ENCODE measurements at regions not wholly inside any gene's neighbourhood (a gene's known extent, or its start where the extent isn't known, plus 50 kb on each side); places are given as distances from the start of the nearest gene placed in this dataset.
"Not testable (repeated sequence)": the region's sequence is repeated elsewhere in the genome, so short reads cannot be mapped to it uniquely, and the experiment has no call there.

- ATAC-seq (ENCODE audit: low read depth in 2 of 2), result no peak
- no peak overlapping the region for H3K27ac Mint-ChIP-seq
- no peak for DNase-seq
- no peaks in the 10 kb centered on the region for H3K36me3 Mint-ChIP-seq
- no peaks in the 10 kb centered on the region for H3K4me1 Mint-ChIP-seq
- H3K4me3 Mint-ChIP-seq, result no peak overlapping the region
- H3K9me3 Mint-ChIP-seq, result peaks cover 0 to 20% (median 5%) of the 10 kb centered on the region in 7 donors
- no peaks in the 10 kb centered on the region for H3K27me3 Mint-ChIP-seq
Observed at GRCh38 chrX:122579526-122579925, 604.6 kb upstream of the GRIA3 start.

DNA sequence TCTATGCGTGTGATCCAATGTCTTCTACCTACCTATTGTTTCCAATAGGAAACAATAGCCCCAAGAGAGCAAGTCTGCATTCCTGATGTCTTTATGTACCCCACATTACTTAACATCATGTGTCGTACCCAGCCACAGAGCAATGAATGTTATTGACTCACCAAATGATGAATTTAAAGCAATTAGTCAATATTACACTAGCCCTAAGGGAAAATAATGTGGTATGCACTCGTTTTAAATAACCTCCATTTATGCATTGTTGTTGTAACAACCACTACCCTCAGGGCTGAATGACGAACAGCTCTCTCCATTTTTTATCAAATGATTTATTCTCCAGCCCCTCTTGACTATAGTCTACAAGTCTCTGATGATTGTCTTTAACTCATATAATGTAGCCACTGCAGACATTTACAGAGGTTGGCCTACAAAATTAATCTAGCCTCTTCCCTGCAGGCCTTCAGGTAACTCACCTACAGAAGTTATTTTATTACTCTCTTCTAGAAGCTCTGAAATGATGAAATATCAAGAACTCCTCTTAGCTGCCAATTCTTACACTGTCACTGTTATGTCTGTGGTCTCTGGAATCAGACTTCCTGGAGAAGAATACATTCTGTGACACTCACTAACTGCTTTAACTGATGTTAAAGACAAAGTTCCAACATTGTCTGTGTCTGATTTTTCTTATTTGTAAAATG is 601.7 kb upstream of the GRIA3 start:
- no peak overlapping the region for H3K27ac Mint-ChIP-seq
- no peak overlapping the region for H3K4me3 Mint-ChIP-seq
- H3K27me3 Mint-ChIP-seq, result no peaks in the 10 kb centered on the region
- no peaks in the 10 kb centered on the region for H3K36me3 Mint-ChIP-seq
- no peak for ATAC-seq (ENCODE audit: low read depth in 2 of 2)
- H3K4me1 Mint-ChIP-seq, result no peaks in the 10 kb centered on the region
- peaks cover 0 to 24% (median 2%) of the 10 kb centered on the region in 7 donors for H3K9me3 Mint-ChIP-seq
- DNase-seq, result no peak

DNA sequence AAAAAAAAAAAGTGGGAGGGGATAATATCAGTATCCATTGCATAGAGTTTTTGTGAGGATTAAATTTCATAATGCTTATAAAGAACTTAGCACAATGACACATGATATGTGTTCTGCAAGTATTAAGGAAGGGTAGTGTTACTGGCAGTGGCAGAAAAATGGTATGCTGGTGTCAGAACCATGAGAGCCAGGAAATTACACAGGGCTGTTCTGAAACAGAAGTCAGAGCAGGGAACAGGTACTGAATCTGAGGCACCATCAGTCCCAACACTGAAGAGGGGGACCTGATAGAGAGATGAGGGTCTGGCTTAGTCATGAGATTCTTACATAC is 601.1 kb upstream of the GRIA3 start:
- Mint-ChIP-seq H3K36me3 (no peaks in the 10 kb centered on the region), H3K27ac (no peak overlapping the region), H3K4me1 (no peaks in the 10 kb centered on the region), H3K27me3 (no peaks in the 10 kb centered on the region), H3K9me3 (peaks cover 0 to 24% (median 2%) of the 10 kb centered on the region in 7 donors), H3K4me3 (no peak overlapping the region)
- ATAC-seq (ENCODE audit: low read depth in 2 of 2) (no peak), DNase-seq (no peak)

DNA sequence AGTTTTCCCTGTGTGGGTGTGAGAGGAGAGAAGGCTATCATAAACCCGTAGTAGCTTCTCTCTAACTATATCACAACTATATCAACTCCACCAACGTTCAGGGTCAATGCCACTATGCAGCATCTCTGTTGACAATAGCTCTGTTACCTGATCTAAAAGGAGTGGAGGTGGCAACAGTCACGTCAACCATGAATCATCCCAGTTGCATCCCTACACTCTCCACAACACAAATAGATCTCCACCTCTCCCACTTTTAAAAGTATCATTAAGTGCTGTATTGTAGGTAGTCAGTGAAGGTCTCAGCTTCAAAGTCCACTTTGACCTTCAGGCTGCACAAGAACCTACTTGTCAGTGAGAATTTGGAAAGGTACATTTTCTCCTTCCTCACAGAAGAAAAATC is 600.5 kb upstream of the GRIA3 start:
- ATAC-seq (ENCODE audit: low read depth in 2 of 2) (no peak), DNase-seq (no peak)
- no peak overlapping the region for H3K4me3 Mint-ChIP-seq
- H3K4me1 Mint-ChIP-seq, result no peaks in the 10 kb centered on the region
- no peaks in the 10 kb centered on the region for H3K36me3 Mint-ChIP-seq
- no peaks in the 10 kb centered on the region for H3K27me3 Mint-ChIP-seq
- H3K27ac Mint-ChIP-seq, result no peak overlapping the region
- peaks cover 0 to 24% (median 2%) of the 10 kb centered on the region in 7 donors for H3K9me3 Mint-ChIP-seq

DNA sequence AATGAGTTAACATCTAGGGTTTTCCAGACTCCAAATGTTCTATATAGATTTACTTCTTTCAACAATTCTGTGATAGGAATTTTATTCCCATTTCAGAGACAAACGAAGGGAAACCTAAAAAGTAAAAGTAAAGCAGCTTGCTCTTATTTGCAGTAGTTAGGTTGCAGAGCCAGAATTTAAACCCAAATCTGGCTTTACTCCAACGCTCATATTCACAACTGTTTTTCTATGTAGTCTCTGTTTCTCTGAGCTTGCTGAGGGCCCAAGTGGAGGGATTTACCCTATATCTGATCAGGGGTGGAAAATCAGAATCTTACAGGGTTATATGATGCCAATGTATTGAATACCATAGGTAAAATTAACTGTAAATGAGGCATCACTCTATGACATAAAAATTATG is 599.1 kb upstream of the GRIA3 start:
- ATAC-seq (ENCODE audit: low read depth in 2 of 2) (no peak), DNase-seq (no peak)
- H3K4me1 Mint-ChIP-seq, result no peaks in the 10 kb centered on the region
- H3K27me3 Mint-ChIP-seq, result no peaks in the 10 kb centered on the region
- no peak overlapping the region for H3K27ac Mint-ChIP-seq
- peaks cover 0 to 22% (median 2%) of the 10 kb centered on the region in 7 donors for H3K9me3 Mint-ChIP-seq
- H3K36me3 Mint-ChIP-seq, result no peaks in the 10 kb centered on the region
- no peak overlapping the region for H3K4me3 Mint-ChIP-seq

GRCh38 chrX:122586831-122587230 is 597.2 kb upstream of the GRIA3 start:
- DNase-seq (no peak), ATAC-seq (ENCODE audit: low read depth in 2 of 2) (no peak)
- Mint-ChIP-seq H3K27ac (no peak overlapping the region), H3K4me3 (no peak overlapping the region), H3K4me1 (no peaks in the 10 kb centered on the region), H3K9me3 (peaks cover 0 to 9% (median 2%) of the 10 kb centered on the region in 7 donors), H3K27me3 (no peaks in the 10 kb centered on the region), H3K36me3 (no peaks in the 10 kb centered on the region)

DNA sequence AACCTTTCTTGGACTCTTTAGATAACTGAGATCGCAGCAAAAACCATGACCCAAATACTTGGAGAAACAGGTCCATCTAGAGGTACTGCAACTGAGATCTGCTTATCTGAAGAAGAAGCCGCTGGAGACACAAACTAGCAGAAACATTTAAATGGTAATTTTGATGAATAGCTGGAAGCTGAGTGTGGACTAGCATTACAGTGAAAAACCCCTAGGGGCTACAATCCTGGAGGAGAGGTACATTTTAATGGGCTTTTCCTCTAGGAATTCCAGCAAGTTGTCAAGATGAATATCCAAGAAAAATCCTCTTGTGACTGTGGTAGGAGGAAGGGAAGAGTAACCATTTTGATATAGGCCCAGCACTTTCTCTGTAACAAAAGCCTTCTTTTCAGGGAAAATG is 592.5 kb upstream of the GRIA3 start:
- DNase-seq (no peak), ATAC-seq (ENCODE audit: low read depth in 2 of 2) (no peak)
- no peak overlapping the region for H3K4me3 Mint-ChIP-seq
- H3K4me1 Mint-ChIP-seq, result no peaks in the 10 kb centered on the region
- no peaks in the 10 kb centered on the region for H3K27me3 Mint-ChIP-seq
- peaks cover 0 to 3% (median under 1%) of the 10 kb centered on the region in 7 donors for H3K9me3 Mint-ChIP-seq
- no peaks in the 10 kb centered on the region for H3K36me3 Mint-ChIP-seq
- no peak overlapping the region for H3K27ac Mint-ChIP-seq

- H3K27ac Mint-ChIP-seq, result no peak overlapping the region
- H3K27me3 Mint-ChIP-seq, result no peaks in the 10 kb centered on the region
- DNase-seq (no peak), ATAC-seq (ENCODE audit: low read depth in 2 of 2) (no peak)
- no peaks in the 10 kb centered on the region for H3K4me1 Mint-ChIP-seq
- H3K9me3 Mint-ChIP-seq, result peaks cover 0 to 15% (median 3%) of the 10 kb centered on the region in 7 donors
- H3K4me3 Mint-ChIP-seq, result no peak overlapping the region
- no peaks in the 10 kb centered on the region for H3K36me3 Mint-ChIP-seq
Observed at GRCh38 chrX:122596998-122597397, 587.1 kb upstream of the GRIA3 start.

GRCh38 chrX:122622795-122623194 is 561.3 kb upstream of the GRIA3 start:
- Mint-ChIP-seq H3K27me3 (no peaks in the 10 kb centered on the region), H3K9me3 (peaks cover 0 to 19% (median 4%) of the 10 kb centered on the region in 7 donors), H3K36me3 (no peaks in the 10 kb centered on the region), H3K27ac (no peak overlapping the region), H3K4me3 (no peak overlapping the region), H3K4me1 (no peaks in the 10 kb centered on the region)
- ATAC-seq (ENCODE audit: low read depth in 2 of 2) (no peak), DNase-seq (no peak)

DNA sequence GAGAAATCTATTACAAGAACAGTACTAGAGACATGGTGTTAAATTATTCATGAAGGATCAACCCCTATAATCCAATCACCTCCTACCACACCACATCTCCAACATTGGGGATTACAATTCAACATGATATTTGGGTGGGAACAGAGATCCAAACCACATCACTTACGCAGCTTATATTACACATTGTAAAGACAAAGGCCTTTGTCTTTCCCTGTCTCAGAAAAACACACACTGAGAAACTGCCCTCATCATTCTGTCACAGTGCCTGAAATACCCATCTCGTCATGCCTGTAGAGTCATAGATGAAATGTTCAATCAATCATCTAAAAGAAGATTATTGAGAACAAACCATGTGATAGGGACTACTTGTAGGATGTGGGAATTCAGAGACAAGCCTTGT is 558.8 kb upstream of the GRIA3 start:
- H3K9me3 Mint-ChIP-seq, result peaks cover 0 to 9% (median 4%) of the 10 kb centered on the region in 7 donors
- no peaks in the 10 kb centered on the region for H3K4me1 Mint-ChIP-seq
- ATAC-seq (ENCODE audit: low read depth in 2 of 2) (no peak), DNase-seq (no peak)
- H3K36me3 Mint-ChIP-seq, result no peaks in the 10 kb centered on the region
- no peak overlapping the region for H3K4me3 Mint-ChIP-seq
- no peaks in the 10 kb centered on the region for H3K27me3 Mint-ChIP-seq
- H3K27ac Mint-ChIP-seq, result no peak overlapping the region

DNA sequence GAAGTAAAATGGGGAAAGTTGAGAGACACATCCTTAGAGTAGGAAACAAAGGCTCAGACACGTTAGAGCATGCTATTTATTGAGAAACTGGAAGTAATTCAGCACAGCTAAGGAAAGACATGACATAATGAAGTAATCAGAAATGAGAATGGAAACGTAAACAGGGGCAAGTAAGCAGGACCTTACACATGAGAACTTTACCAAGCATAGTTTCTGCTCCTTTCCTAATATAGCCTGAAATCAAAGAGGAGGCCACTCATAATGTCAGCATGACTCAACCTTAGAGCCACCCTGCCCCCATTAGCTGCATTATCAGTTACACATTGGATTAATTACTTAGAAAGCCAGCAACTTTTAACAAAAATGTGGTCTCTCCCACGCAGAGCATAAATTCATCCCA is 558.3 kb upstream of the GRIA3 start:
- Mint-ChIP-seq H3K27me3 (no peaks in the 10 kb centered on the region), H3K4me3 (no peak overlapping the region), H3K27ac (no peak overlapping the region), H3K9me3 (peaks cover 0 to 5% (median 0%) of the 10 kb centered on the region in 7 donors), H3K36me3 (no peaks in the 10 kb centered on the region), H3K4me1 (no peaks in the 10 kb centered on the region)
- DNase-seq, result no peak
- no peak for ATAC-seq (ENCODE audit: low read depth in 2 of 2)

- peaks cover 0 to 5% (median 0%) of the 10 kb centered on the region in 7 donors for H3K9me3 Mint-ChIP-seq
- ATAC-seq (ENCODE audit: low read depth in 2 of 2), result no peak
- no peaks in the 10 kb centered on the region for H3K27me3 Mint-ChIP-seq
- no peaks in the 10 kb centered on the region for H3K36me3 Mint-ChIP-seq
- no peaks in the 10 kb centered on the region for H3K4me1 Mint-ChIP-seq
- H3K27ac Mint-ChIP-seq, result no peak overlapping the region
- DNase-seq, result no peak
- no peak overlapping the region for H3K4me3 Mint-ChIP-seq
Observed at GRCh38 chrX:122626871-122627270, 557.2 kb upstream of the GRIA3 start.

DNA sequence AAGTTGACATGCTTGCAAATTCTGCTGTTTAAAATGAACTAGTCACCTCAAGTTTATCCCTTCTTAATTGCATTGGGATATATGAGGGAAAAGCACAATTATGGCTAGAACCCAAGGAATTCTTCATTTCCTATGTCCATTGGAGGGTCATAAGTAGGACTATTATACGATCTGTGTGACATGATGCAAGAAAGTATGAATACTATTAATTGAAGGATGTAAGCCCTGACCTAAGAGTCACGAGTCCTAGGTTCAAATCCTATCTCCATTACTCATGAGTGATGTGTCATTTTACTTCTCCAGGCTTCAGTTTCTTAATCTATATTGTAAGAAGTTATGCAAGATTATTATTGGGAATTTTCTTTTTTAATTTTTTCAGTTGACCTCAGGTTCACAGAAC is 542.9 kb upstream of the GRIA3 start:
- no peak overlapping the region for H3K27ac Mint-ChIP-seq
- H3K9me3 Mint-ChIP-seq, result peaks cover 0 to 9% (median 0%) of the 10 kb centered on the region in 7 donors
- ATAC-seq (ENCODE audit: low read depth in 2 of 2) (no peak), DNase-seq (no peak)
- H3K27me3 Mint-ChIP-seq, result no peaks in the 10 kb centered on the region
- H3K4me3 Mint-ChIP-seq, result no peak overlapping the region
- H3K4me1 Mint-ChIP-seq, result no peaks in the 10 kb centered on the region
- no peaks in the 10 kb centered on the region for H3K36me3 Mint-ChIP-seq

- Mint-ChIP-seq H3K4me1 (no peaks in the 10 kb centered on the region), H3K27ac (no peak overlapping the region), H3K4me3 (no peak overlapping the region), H3K9me3 (peaks cover 0 to 9% (median 0%) of the 10 kb centered on the region in 7 donors), H3K27me3 (no peaks in the 10 kb centered on the region), H3K36me3 (no peaks in the 10 kb centered on the region)
- ATAC-seq (ENCODE audit: low read depth in 2 of 2), result no peak
- no peak for DNase-seq
Observed at GRCh38 chrX:122641826-122642225, 542.3 kb upstream of the GRIA3 start.

DNA sequence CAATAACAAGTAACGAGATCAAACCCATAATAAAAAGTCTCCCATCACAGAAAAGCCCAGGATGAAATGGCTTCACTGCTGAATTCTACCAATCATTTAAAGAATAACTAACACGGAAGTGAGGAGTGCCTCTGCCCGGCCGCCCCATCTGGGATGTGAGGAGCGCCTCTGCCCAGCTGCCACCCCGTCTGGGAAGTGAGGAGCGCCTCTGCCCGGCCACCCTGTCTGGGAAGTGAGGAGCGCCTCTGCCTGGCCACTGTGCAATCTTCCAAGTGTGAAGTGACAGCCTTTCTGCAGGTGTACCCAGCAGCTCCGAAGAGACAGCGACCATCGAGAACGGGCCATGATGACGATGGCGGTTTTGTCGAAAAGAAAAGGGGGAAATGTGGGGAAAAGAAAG is 528.8 kb upstream of the GRIA3 start:
- not testable (repeated sequence) for H3K4me1 Mint-ChIP-seq; DNase-seq; H3K36me3 Mint-ChIP-seq; H3K4me3 Mint-ChIP-seq; H3K27me3 Mint-ChIP-seq; H3K27ac Mint-ChIP-seq; ATAC-seq (ENCODE audit: low read depth in 2 of 2)
- peaks cover 0 to 11% (median 3%) of the 10 kb centered on the region in 7 donors for H3K9me3 Mint-ChIP-seq

Measured in naive B cell (primary cell).